ENCODE measurements at regions not wholly inside any gene's neighbourhood (a gene's known extent, or its start where the extent isn't known, plus 50 kb on each side); places are given as distances from the start of the nearest gene placed in this dataset.
A peak's percentile ranks its signal among the peaks of the same experiment; 100 is the strongest.

DNA sequence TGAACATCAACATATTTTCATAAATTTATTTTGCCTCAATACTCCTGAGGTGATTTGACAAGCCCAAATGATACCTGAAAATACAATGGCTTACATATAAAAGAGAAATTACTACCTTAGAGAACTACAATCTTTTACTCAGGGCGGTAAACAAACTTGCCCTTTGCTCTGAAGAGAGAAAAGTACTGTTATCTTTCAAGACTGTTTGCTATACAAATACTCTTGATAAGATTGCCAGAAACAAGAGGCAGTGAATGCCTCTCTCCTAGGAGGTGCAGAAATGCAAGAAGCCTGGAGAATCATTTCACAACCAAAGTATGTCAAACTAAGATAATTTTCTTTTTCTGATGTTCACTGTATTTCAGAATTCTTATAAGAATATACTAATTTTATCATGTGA is 160.3 kb downstream of the ALX1 start:
- no peak overlapping the region for H3K4me3 Mint-ChIP-seq
- no peaks in the 10 kb centered on the region for H3K36me3 Mint-ChIP-seq (ENCODE audit: low read depth)

DNA sequence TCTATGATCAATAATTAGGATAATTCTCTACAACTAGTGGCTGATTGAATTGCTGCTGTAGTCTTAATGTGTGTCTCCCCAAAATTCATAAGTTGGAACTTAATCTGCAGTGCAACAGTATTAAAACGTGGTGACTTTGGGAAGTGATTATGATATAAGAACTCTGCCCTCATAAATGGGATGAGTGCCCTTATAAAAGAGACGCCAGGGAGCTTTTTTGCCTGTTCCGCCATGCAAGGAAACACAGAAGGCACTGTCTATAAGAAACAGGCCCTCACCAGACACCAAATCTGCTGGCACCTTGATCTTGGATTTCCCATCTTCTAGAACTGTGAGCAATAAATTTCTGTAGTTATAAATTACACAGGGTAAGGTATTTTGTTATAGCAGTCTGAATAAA is 161.0 kb downstream of the ALX1 start:
- Mint-ChIP-seq H3K27me3 (ENCODE audit: low read depth) (peaks cover 5% of the 10 kb centered on the region), H3K9me3 (peaks cover 6% of the 10 kb centered on the region), H3K27ac (no peak overlapping the region), H3K36me3 (ENCODE audit: low read depth) (no peaks in the 10 kb centered on the region), H3K4me1 (peaks cover 7% of the 10 kb centered on the region), H3K4me3 (no peak overlapping the region)
- TF ChIP-seq, protein P1, sequence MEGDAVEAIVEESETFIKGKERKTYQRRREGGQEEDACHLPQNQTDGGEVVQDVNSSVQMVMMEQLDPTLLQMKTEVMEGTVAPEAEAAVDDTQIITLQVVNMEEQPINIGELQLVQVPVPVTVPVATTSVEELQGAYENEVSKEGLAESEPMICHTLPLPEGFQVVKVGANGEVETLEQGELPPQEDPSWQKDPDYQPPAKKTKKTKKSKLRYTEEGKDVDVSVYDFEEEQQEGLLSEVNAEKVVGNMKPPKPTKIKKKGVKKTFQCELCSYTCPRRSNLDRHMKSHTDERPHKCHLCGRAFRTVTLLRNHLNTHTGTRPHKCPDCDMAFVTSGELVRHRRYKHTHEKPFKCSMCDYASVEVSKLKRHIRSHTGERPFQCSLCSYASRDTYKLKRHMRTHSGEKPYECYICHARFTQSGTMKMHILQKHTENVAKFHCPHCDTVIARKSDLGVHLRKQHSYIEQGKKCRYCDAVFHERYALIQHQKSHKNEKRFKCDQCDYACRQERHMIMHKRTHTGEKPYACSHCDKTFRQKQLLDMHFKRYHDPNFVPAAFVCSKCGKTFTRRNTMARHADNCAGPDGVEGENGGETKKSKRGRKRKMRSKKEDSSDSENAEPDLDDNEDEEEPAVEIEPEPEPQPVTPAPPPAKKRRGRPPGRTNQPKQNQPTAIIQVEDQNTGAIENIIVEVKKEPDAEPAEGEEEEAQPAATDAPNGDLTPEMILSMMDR (IDR thresholded peaks at IDR 0.05; ENCODE audit: unreplicated experiment in 3 of 3) = no peak

More for the DNA sequence above, 160.3 kb downstream of the ALX1 start:
- Mint-ChIP-seq H3K27ac (no peak overlapping the region), H3K27me3 (ENCODE audit: low read depth) (peaks cover 5% of the 10 kb centered on the region), H3K4me1 (peaks cover 5% of the 10 kb centered on the region), H3K9me3 (peaks cover 6% of the 10 kb centered on the region)
- TF ChIP-seq, protein P1 (IDR thresholded peaks at IDR 0.05; ENCODE audit: unreplicated experiment in 3 of 3) = no peak

DNA sequence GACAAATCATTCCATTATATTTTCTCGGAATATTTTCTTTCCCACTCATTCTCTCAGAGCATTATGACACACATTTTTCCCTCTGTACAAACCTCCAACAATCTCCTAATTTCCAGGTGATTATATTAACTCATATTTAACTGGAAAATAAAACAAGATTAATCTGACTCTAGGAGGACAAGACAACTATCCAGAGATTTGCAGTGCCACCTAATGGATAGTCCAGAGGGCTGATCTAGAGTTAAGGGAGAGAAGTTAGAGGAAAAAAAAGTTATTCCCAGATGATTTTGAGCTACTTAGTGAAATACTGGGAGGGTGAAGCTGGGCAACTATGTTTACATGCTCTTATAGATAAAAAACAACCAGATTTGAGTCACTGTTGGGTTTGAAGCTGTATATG is 161.7 kb downstream of the ALX1 start:
- H3K9me3 Mint-ChIP-seq = peaks cover 6% of the 10 kb centered on the region
- H3K27ac Mint-ChIP-seq = no peak overlapping the region
- peaks cover 7% of the 10 kb centered on the region for H3K4me1 Mint-ChIP-seq
- H3K4me3 Mint-ChIP-seq = no peak overlapping the region
- TF ChIP-seq, protein P1 (IDR thresholded peaks at IDR 0.05; ENCODE audit: unreplicated experiment in 3 of 3) = peak; percentile 40 to 47 (median 45)
- H3K36me3 Mint-ChIP-seq (ENCODE audit: low read depth) = no peaks in the 10 kb centered on the region
- H3K27me3 Mint-ChIP-seq (ENCODE audit: low read depth) = peaks cover 5% of the 10 kb centered on the region

DNA sequence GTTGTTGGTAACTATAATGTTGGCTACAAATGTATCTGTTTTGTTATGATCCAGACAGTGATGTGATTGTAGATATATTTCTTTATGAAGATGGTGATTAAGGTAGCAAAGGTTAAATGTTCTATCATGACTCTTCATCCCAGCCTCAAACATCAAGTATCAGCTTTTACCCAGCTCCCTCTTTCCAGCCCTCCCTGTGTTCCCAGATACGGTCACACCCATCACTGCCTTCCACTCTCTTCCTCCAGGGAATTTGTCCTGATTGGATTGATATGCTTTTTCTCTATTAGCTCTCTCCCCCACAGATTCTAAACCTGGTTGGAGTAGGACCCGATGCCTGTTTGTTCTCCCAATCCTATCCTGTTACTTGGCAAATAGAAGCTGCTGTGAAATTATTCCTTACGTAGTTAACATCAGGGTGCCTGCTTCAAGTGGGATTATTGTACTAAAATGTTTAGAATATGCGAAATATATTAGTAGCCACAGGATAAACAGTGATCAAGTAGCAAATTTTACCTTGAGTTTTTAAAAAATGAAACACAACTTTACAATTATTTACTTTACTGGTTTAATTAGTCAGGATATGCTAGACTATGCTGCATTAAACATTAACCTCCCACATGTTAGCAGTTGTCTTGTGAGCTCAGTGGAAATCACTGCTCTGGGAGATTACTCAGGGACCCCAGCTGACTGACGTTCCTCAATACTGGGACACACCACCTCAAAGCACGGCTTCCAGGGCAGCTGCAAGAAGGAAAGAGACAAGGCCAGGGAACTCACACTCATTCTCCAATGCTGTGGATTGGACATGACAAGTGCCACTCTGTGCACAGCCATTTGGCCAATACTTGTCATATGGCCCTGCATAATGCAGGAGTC is 165.3 kb downstream of the ALX1 start:
- H3K4me1 Mint-ChIP-seq = peaks cover 7% of the 10 kb centered on the region
- peak overlapping the region in 2 of 3 experiments; percentile 10 to 55 for H3K27ac Mint-ChIP-seq
- H3K36me3 Mint-ChIP-seq (ENCODE audit: low read depth) = no peaks in the 10 kb centered on the region
- TF ChIP-seq, protein P1 (IDR thresholded peaks at IDR 0.05; ENCODE audit: unreplicated experiment in 3 of 3) = no peak
- H3K27me3 Mint-ChIP-seq (ENCODE audit: low read depth) = peaks cover 5% of the 10 kb centered on the region
- H3K4me3 Mint-ChIP-seq = no peak overlapping the region
- H3K9me3 Mint-ChIP-seq = no peaks in the 10 kb centered on the region

DNA sequence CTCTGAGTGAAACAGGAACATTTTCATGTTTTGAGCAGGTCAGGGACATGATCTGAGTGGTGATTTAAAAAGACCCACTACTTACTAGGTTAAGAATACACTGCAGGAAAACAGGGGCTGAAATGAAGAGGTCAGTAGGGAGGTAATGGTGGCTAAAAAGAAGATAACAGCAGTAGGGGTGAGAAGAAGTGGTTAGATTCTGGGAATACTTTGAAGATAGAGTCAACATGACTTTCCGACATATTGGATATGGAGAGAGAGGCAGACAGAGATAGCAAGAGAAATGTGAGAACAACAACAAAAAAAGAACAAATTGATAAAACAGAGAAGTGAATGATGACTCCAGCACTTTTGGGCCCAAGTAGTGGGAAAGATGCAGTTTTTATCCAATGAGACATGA is 168.0 kb downstream of the ALX1 start:
- no peaks in the 10 kb centered on the region for H3K36me3 Mint-ChIP-seq (ENCODE audit: low read depth)
- H3K4me3 Mint-ChIP-seq = no peak overlapping the region
- no peak overlapping the region for H3K27ac Mint-ChIP-seq
- peaks cover 7% of the 10 kb centered on the region for H3K4me1 Mint-ChIP-seq
- no peaks in the 10 kb centered on the region for H3K27me3 Mint-ChIP-seq (ENCODE audit: low read depth)
- TF ChIP-seq, protein P1 (IDR thresholded peaks at IDR 0.05; ENCODE audit: unreplicated experiment in 3 of 3) = no peak
- H3K9me3 Mint-ChIP-seq = no peaks in the 10 kb centered on the region
